Transverse colon (tissue), 4 donors: ENCODE measurements at regions not wholly inside any gene's neighbourhood (a gene's known extent, or its start where the extent isn't known, plus 50 kb on each side); places are given as distances from the start of the nearest gene placed in this dataset.

ENCODE experiments used
- DNase-seq: peaks from one replicate; pipeline ENCODE4 v3.0.0-alpha.2; 2019
- H3K27ac ChIP-seq, 4 donors: fragments of 200-600 bp; sonication (generic); 2 replicates each; pipeline ENCODE4 v1.5.1; 2016 to 2018; ENCODE audit warnings: inconsistent platforms in 4 of 4
- H3K27me3 ChIP-seq: fragments of 200-600 bp; sonication (generic); 2 replicates; pipeline ENCODE4 v1.5.1; 2017; ENCODE audit warnings: inconsistent platforms
- H3K36me3 ChIP-seq, 4 donors: fragments of 200-600 bp; sonication (generic); 2 replicates each; pipeline ENCODE4 v1.5.1; 2017 to 2019; ENCODE audit warnings: inconsistent platforms in 4 of 4
- H3K4me1 ChIP-seq, 4 donors: fragments of 200-600 bp; sonication (generic); 2 replicates each; pipeline ENCODE4 v1.5.1; 2017 to 2020; ENCODE audit warnings: inconsistent platforms in 4 of 4
- H3K4me3 ChIP-seq, 4 donors: fragments of 200-600 bp; sonication (generic); 1 replicate in 1 of 4; 2 replicates in 3 of 4; pipeline versions ENCODE4 v1.5.1 to v1.6.1; 2017 to 2019; ENCODE audit warnings: inconsistent platforms in 4 of 4
- H3K9me3 ChIP-seq, 2 donors: fragments of 200-600 bp; sonication (generic); 2 replicates each; pipeline ENCODE4 v1.5.1; 2017 to 2019; ENCODE audit warnings: inconsistent platforms in 2 of 2
- CTCF ChIP-seq, 5 experiments: fragments of 200-600 bp in 3 of 5; fragments of 450-650 bp in 2 of 5; sonication (generic) in 3 of 5; IDR thresholded peaks; 1 replicate in 2 of 5; 2 replicates in 3 of 5; pipeline ENCODE4 v1.5.1; 2016 to 2017; ENCODE audit warnings: antibody characterized with exemption in 5 of 5, inconsistent platforms in 3 of 5, mild to moderate bottlenecking in 2 of 5, moderate library complexity in 1 of 5
- EP300 ChIP-seq: sonication (generic); formaldehyde crosslinking; IDR thresholded peaks from one replicate; pipeline ENCODE4 v1.6.1; 2017; ENCODE audit warnings: antibody characterized with exemption, low read depth
- POLR2A ChIP-seq: fragments of 450-650 bp; IDR thresholded peaks from one replicate; pipeline ENCODE4 v1.6.1; 2016; ENCODE audit warnings: antibody characterized with exemption, mild to moderate bottlenecking, moderate library complexity
- POLR2AphosphoS5 ChIP-seq, 3 donors: sonication (generic); formaldehyde crosslinking; IDR thresholded peaks; one replicate each; pipeline ENCODE4 v1.6.1; 2016; ENCODE audit warnings: antibody characterized with exemption in 3 of 3
- WGBS, 2 donors: methylation state at CpG; one replicate each; pipeline ENCODE4 v1.1.5; 2018; ENCODE audit warnings: low coverage in 1 of 2; 5-methylcytosine and 5-hydroxymethylcytosine counted together
- in situ Hi-C, 4 donors: fragments of 200-750 bp; cut with MboI; loops; one replicate each; pipeline versions ENCODE4 v1.15.0 to v1.15.1; 2017; ENCODE audit warnings: low sequenced_read_pairs in 3 of 4, low pct_ligation_motif_present in 1 of 4, low pct_unique_long_range_greater_than_20kb in 1 of 4
- intact Hi-C: fragments of 100-400 bp; cut with DNase I; formaldehyde crosslinking; loops from one replicate; pipeline ENCODE4 v1.15.1; 2023; ENCODE audit warnings: low total_unique reads

- intact Hi-C loops (no loop called here), in situ Hi-C loops (no loop called here)
- H3K4me3 ChIP-seq = no peak overlapping the region
- no peak for DNase-seq
- TF ChIP-seq EP300 (no peak), POLR2AphosphoS5 (IDR thresholded peaks at IDR 0.05) (no peak)
- no peaks in the 10 kb centered on the region for H3K27me3 ChIP-seq
- no peaks in the 10 kb centered on the region for H3K9me3 ChIP-seq
- peaks cover 0 to 23% (median 9%) of the 10 kb centered on the region in 4 donors for H3K4me1 ChIP-seq
- H3K36me3 ChIP-seq = no peaks in the 10 kb centered on the region
- WGBS, 2 donors = 80 to 86% methylated on average over 7 to 9 of the region's 9 CpGs
- H3K27ac ChIP-seq = no peak overlapping the region
These were observed 112.8 kb upstream of the MAP4K3 start for GRCh38 chr2:39549718-39550464.

- in situ Hi-C loops = no loop called here
- peaks cover 0 to 23% (median 9%) of the 10 kb centered on the region in 4 donors for H3K4me1 ChIP-seq
- DNase-seq = no peak
- H3K36me3 ChIP-seq = no peaks in the 10 kb centered on the region
- no peaks in the 10 kb centered on the region for H3K9me3 ChIP-seq
- WGBS, 2 donors = 33 to 37% methylated on average over 4 of the region's 4 CpGs
- no peak overlapping the region for H3K4me3 ChIP-seq
- no peak for TF ChIP-seq POLR2AphosphoS5 (IDR thresholded peaks at IDR 0.05)
- no peak for TF ChIP-seq EP300
- TF ChIP-seq CTCF (IDR thresholded peaks at IDR 0.05) = no peak
- TF ChIP-seq POLR2A = no peak
- H3K27me3 ChIP-seq = no peaks in the 10 kb centered on the region
- intact Hi-C loops = no loop called here
- no peak overlapping the region for H3K27ac ChIP-seq
These were observed 113.7 kb upstream of the MAP4K3 start for GRCh38 chr2:39550701-39551285.

- H3K4me3 ChIP-seq = no peak overlapping the region
These were observed 106.8 kb upstream of the TMEM178A start for GRCh38 chr2:39558906-39559305.

GRCh38 chr2:39563572-39563971 is 102.1 kb upstream of the TMEM178A start:
- no peaks in the 10 kb centered on the region for H3K27me3 ChIP-seq
- no peak for DNase-seq
- peaks cover 0 to 6% (median 0%) of the 10 kb centered on the region in 4 donors for H3K36me3 ChIP-seq
- TF ChIP-seq POLR2A = no peak
- no peak for TF ChIP-seq EP300
- TF ChIP-seq CTCF (IDR thresholded peaks at IDR 0.05) = no peak
- TF ChIP-seq POLR2AphosphoS5 (IDR thresholded peaks at IDR 0.05) = no peak
- H3K4me3 ChIP-seq = no peak overlapping the region
- H3K27ac ChIP-seq = no peak overlapping the region
- intact Hi-C loops (no loop called here), in situ Hi-C loops (no loop called here)
- peaks cover 0 to 9% (median 4%) of the 10 kb centered on the region in 4 donors for H3K4me1 ChIP-seq
- peaks cover 23 to 27% of the 10 kb centered on the region in 2 donors for H3K9me3 ChIP-seq

More at GRCh38 chr2:39558906-39559305, 106.8 kb upstream of the TMEM178A start:
- Histone ChIP-seq H3K27me3 (no peaks in the 10 kb centered on the region), H3K27ac (no peak overlapping the region), H3K9me3 (peaks cover 20% of the 10 kb centered on the region in 2 donors), H3K4me1 (no peaks in the 10 kb centered on the region), H3K36me3 (peaks cover 0 to 6% (median 0%) of the 10 kb centered on the region in 4 donors)
- intact Hi-C loops (no loop called here), in situ Hi-C loops (no loop called here)
- no peak for TF ChIP-seq EP300
- TF ChIP-seq POLR2A = no peak
- no peak for DNase-seq
- WGBS, 2 donors = 73% methylated on average over 1 of the region's 1 CpG; no CpG with 5 or more reads in 1 of the 2 donors

- 88 to 94% methylated on average over 1 of the region's 1 CpG for WGBS, 2 donors
- TF ChIP-seq EP300 = no peak
- Histone ChIP-seq H3K36me3 (peaks cover 0 to 3% (median 0%) of the 10 kb centered on the region in 4 donors), H3K4me1 (peaks cover 0 to 13% (median 6%) of the 10 kb centered on the region in 4 donors), H3K4me3 (no peak overlapping the region), H3K27me3 (no peaks in the 10 kb centered on the region), H3K9me3 (peaks cover 18 to 21% of the 10 kb centered on the region in 2 donors), H3K27ac (peak overlapping the region in 2 of 4 donors; percentile 3 to 24)
- no peak for DNase-seq
- in situ Hi-C loops (no loop called here), intact Hi-C loops (no loop called here)
These were observed 98.2 kb upstream of the TMEM178A start for GRCh38 chr2:39567507-39567906.
